Peyer's patch (tissue), 4 donors: ENCODE measurements at regions not wholly inside any gene's neighbourhood (a gene's known extent, or its start where the extent isn't known, plus 50 kb on each side); places are given as distances from the start of the nearest gene placed in this dataset.

Source experiments
- DNase-seq, 3 donors: peaks; one replicate each; pipeline ENCODE4 v3.0.0-alpha.2; 2017 to 2019
- H3K27ac ChIP-seq, 4 donors: fragments of 200-600 bp; sonication (generic); one replicate each; pipeline ENCODE4 v1.5.1; 2016 to 2019
- H3K27me3 ChIP-seq, 2 donors: fragments of 200-600 bp; sonication (generic); one replicate each; pipeline ENCODE4 v1.5.1; 2019
- H3K36me3 ChIP-seq, 3 donors: fragments of 200-600 bp; sonication (generic); one replicate each; pipeline ENCODE4 v1.5.1; 2016 to 2019
- H3K4me1 ChIP-seq, 4 donors: fragments of 200-600 bp; sonication (generic); one replicate each; pipeline ENCODE4 v1.5.1; 2016 to 2019
- H3K4me3 ChIP-seq, 4 donors: fragments of 200-600 bp; sonication (generic); 1 replicate in 3 of 4; 2 replicates in 1 of 4; pipeline ENCODE4 v1.5.1; 2016 to 2019; ENCODE audit warnings: mild to moderate bottlenecking in 1 of 4
- H3K9me3 ChIP-seq, 4 donors: fragments of 200-600 bp; sonication (generic); one replicate each; pipeline ENCODE4 v1.5.1; 2016 to 2019; ENCODE audit warnings: mild to moderate bottlenecking in 1 of 4
- POLR2A ChIP-seq, 2 donors: fragments of 450-650 bp; IDR thresholded peaks; one replicate each; pipeline ENCODE4 v1.5.1; 2017; ENCODE audit warnings: antibody characterized with exemption in 2 of 2, mild to moderate bottlenecking in 2 of 2, moderate library complexity in 2 of 2
- TF ChIP-seq, protein P1 (sequence below), 6 experiments: fragments of 450-650 bp in 4 of 6; fragments of 200-600 bp in 2 of 6; sonication (generic) in 1 of 6; IDR thresholded peaks; one replicate each; pipeline ENCODE4 v1.5.1; 2017 to 2019; ENCODE audit warnings: antibody characterized with exemption in 6 of 6, mild to moderate bottlenecking in 3 of 6, moderate library complexity in 1 of 6

- no peak overlapping the region for H3K27ac ChIP-seq
- DNase-seq = peak in 2 of 3 donors; percentile 54 to 79
- H3K4me1 ChIP-seq = peaks cover 0 to 17% (median 0%) of the 10 kb centered on the region in 4 donors
- no peak overlapping the region for H3K4me3 ChIP-seq
- TF ChIP-seq POLR2A (IDR thresholded peaks at IDR 0.05) = no peak
- TF ChIP-seq, protein P1, sequence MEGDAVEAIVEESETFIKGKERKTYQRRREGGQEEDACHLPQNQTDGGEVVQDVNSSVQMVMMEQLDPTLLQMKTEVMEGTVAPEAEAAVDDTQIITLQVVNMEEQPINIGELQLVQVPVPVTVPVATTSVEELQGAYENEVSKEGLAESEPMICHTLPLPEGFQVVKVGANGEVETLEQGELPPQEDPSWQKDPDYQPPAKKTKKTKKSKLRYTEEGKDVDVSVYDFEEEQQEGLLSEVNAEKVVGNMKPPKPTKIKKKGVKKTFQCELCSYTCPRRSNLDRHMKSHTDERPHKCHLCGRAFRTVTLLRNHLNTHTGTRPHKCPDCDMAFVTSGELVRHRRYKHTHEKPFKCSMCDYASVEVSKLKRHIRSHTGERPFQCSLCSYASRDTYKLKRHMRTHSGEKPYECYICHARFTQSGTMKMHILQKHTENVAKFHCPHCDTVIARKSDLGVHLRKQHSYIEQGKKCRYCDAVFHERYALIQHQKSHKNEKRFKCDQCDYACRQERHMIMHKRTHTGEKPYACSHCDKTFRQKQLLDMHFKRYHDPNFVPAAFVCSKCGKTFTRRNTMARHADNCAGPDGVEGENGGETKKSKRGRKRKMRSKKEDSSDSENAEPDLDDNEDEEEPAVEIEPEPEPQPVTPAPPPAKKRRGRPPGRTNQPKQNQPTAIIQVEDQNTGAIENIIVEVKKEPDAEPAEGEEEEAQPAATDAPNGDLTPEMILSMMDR (IDR thresholded peaks at IDR 0.05) = no peak
- H3K36me3 ChIP-seq = no peaks in the 10 kb centered on the region
- H3K27me3 ChIP-seq = no peaks in the 10 kb centered on the region
- no peaks in the 10 kb centered on the region for H3K9me3 ChIP-seq
These were observed 471.3 kb upstream of the NRSN1 start for GRCh38 chr6:23654745-23655144.

DNA sequence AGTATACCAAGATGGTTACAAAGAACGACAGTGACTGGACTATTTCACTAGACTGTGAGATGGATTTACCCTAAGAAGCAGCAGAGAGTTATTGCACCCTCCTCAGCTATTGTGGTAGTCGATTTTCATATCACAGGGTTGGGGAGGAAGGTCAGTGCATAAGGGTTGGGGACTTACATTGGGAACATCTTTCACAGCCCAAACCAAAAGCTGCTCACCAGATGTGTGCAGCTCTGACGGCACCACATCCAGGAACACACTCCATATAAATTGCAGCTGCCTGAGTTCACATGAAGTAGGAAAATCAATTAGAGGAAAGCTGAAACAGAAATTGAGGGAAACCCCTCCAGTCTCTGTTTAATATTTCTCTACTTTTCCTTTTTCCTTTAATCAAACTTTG lies 470.5 kb upstream of the NRSN1 start:
- Histone ChIP-seq H3K9me3 (no peaks in the 10 kb centered on the region), H3K27me3 (no peaks in the 10 kb centered on the region), H3K36me3 (no peaks in the 10 kb centered on the region), H3K4me1 (peaks cover 0 to 17% (median 0%) of the 10 kb centered on the region in 4 donors), H3K4me3 (no peak overlapping the region), H3K27ac (no peak overlapping the region)
- no peak for DNase-seq
- TF ChIP-seq POLR2A (IDR thresholded peaks at IDR 0.05) = no peak
- TF ChIP-seq, protein P1 (IDR thresholded peaks at IDR 0.05) = no peak

- no peaks in the 10 kb centered on the region for H3K36me3 ChIP-seq
- DNase-seq = no peak
These were observed 469.5 kb upstream of the NRSN1 start for GRCh38 chr6:23656255-23657194.

DNA sequence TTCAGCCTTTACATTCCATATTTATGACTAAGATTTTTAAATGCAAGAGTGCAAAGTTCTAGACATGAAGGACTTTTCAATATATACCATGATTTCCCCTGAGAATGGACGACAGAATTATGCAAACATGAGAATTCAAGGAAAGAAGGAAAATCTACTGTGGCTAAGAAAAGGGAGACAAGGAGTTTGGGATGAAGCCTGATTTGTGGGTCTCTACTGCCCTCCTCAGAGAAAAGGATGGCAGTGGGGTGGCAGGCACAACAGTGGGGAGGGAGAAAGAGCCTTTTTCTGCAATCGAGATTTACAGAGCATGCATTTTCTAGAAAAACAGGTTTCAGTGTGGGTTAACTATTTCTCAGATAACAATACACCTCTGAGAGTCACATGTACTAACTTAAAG lies 466.9 kb upstream of the NRSN1 start:
- H3K27ac ChIP-seq = no peak overlapping the region
- H3K4me3 ChIP-seq = no peak overlapping the region
- H3K36me3 ChIP-seq = no peaks in the 10 kb centered on the region
- TF ChIP-seq, protein P1 (IDR thresholded peaks at IDR 0.05) = peak in 4 of 6 experiments; percentile 19 to 57 (median 52)
- TF ChIP-seq POLR2A (IDR thresholded peaks at IDR 0.05) = no peak
- DNase-seq = no peak
- H3K27me3 ChIP-seq = no peaks in the 10 kb centered on the region
- H3K4me1 ChIP-seq = peaks cover 0 to 17% (median 0%) of the 10 kb centered on the region in 4 donors
- no peaks in the 10 kb centered on the region for H3K9me3 ChIP-seq

More at GRCh38 chr6:23656255-23657194, 469.5 kb upstream of the NRSN1 start:
- TF ChIP-seq, protein P1 (IDR thresholded peaks at IDR 0.05) = no peak
- H3K9me3 ChIP-seq = no peaks in the 10 kb centered on the region
- peaks cover 0 to 17% (median 0%) of the 10 kb centered on the region in 4 donors for H3K4me1 ChIP-seq
- no peak overlapping the region for H3K4me3 ChIP-seq
- no peaks in the 10 kb centered on the region for H3K27me3 ChIP-seq
- H3K27ac ChIP-seq = no peak overlapping the region

- H3K4me1 ChIP-seq = peaks cover 0 to 3% (median 0%) of the 10 kb centered on the region in 4 donors
- no peaks in the 10 kb centered on the region for H3K9me3 ChIP-seq
- H3K36me3 ChIP-seq = no peaks in the 10 kb centered on the region
- H3K27ac ChIP-seq = no peak overlapping the region
- H3K27me3 ChIP-seq = no peaks in the 10 kb centered on the region
- no peak for DNase-seq
- TF ChIP-seq, protein P1 (IDR thresholded peaks at IDR 0.05) = no peak
- TF ChIP-seq POLR2A (IDR thresholded peaks at IDR 0.05) = no peak
- H3K4me3 ChIP-seq = no peak overlapping the region
These were observed 464.5 kb upstream of the NRSN1 start for GRCh38 chr6:23661549-23661948.
